Right ventricle myocardium superior (tissue), 1 donor: ENCODE measurements at regions not wholly inside any gene's neighbourhood (a gene's known extent, or its start where the extent isn't known, plus 50 kb on each side); places are given as distances from the start of the nearest gene placed in this dataset.
A peak's percentile ranks its signal among the peaks of the same experiment; 100 is the strongest.

Source experiments
- ATAC-seq: fragments of 200-7000 bp; cut with Tn5 transposase; one replicate; pipeline ENCODE4 v1.9.1; 2020; ENCODE audit warnings: mild to moderate bottlenecking; ENCODE audit not compliant: poor library complexity
- DNase-seq: peaks from one replicate; pipeline ENCODE4 v3.0.0-alpha.2; 2020
- intact Hi-C: fragments of 100-400 bp; cut with DNase I; formaldehyde crosslinking; loops from one replicate; pipeline ENCODE4 v1.11.2; 2022
- donor health status: DM: no; HTN: yes; CAD: no; lungs with severe emphysema.

DNA sequence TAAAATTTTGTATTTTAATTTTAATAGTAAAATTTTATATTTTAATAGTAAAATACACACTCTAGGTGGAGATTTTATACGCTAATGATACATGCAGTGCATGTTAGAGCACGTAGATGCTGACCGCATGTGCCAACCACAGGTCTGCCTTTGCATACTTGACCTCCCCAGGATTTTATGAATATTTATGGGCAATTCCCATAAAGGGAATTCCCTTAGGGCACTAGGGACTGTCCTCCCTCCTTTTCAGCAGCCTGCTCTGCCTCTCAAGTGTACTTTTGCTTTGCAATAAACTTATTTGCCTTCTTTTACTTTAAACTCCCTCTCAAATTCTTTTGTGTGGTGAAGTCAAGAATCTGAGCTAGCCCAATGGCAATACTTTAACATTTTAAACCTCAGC, 217.7 kb upstream of the CDH8 start:
- DNase-seq = no peak
- intact Hi-C loops = no loop called here
- no peak for ATAC-seq

DNA sequence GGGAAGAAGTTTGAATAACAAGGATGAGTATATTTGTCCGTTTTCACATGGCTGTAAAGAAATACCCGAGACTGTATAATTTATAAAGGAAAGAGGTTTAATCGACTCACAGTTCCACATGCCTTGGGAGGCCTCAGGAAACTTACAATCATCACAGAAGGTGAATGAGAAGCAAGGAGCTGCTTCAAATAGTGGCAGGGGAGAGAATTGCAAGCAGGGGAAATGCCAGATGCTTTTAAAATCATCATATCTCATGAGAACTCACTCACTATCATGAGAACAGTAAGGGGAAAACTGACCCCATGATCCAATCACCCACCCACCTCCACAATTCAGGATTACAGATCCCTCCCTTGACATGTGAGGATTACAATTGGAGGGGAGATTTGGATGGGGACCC, 212.8 kb upstream of the CDH8 start:
- ATAC-seq = no peak
- DNase-seq = no peak
- intact Hi-C loops = no loop called here

DNA sequence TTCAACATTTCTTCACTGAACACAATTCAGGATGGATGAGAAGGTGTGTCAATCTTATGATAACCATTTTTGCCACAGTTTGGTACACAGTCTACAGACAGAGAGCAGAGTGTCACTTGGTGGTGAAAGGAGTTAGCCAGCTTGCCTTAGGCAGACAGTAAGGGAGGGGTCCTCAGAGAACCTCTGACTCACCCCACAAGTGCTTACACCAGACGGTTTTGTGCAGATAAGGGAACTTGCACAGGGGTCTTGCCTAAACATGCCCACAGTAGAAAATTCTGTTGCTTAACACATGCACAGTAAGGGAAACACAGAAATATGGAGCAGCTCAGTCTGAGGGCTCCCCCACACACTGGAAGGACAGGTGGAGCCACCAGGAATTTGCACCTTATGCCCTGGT, 204.5 kb upstream of the CDH8 start:
- DNase-seq = no peak
- ATAC-seq = no peak
- intact Hi-C loops = no loop called here

GRCh38 chr16:62225675-62226074, 189.4 kb upstream of the CDH8 start:
- intact Hi-C loops = no loop called here
- peak; percentile 80 for ATAC-seq
- peak; percentile 77 for DNase-seq

- intact Hi-C loops = no loop called here
- ATAC-seq = no peak
- DNase-seq = no peak
Observed at GRCh38 chr16:62224646-62225209, 188.5 kb upstream of the CDH8 start.

GRCh38 chr16:62216837-62217236, 180.6 kb upstream of the CDH8 start:
- intact Hi-C loops = no loop called here
- DNase-seq (no peak), ATAC-seq (no peak)

DNA sequence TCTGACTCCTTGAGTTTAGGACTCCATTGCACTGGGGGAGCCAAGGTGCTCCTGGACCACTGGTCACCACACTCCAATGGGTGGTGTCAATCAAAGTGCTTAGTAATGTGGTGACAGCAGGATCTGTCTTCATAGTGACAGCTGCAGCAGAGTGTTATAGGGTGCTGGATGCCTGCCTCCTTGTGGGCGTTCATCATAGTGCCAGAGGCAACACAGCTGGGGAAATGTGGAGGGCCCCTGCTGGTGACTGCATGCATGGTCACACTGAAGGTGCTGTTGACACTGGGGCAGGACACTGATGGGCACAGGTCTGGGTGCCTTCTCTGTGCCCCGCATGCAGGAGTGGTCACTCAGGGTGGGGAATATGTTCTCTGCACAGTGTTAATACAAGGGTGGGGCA, 177.5 kb upstream of the CDH8 start:
- intact Hi-C loops = no loop called here
- DNase-seq (no peak), ATAC-seq (no peak)

DNA sequence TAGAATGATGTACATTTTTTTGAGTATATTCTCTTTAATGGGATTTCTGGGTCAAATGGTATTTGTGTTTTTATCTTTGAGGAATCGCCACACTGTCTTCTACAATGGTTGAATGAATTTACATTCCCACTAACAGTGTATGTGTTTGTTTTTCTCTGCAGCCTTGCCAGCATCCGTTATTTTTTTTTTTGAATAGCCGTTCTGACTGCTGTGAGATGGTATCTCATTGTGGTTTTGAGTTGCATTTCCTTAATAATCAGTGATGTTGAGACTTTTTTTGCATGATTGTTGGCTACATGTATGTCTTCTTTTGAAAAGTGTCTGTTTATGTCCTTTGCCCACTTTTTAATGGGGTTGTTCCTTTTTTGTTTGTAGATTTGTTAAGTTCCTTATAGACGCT, 172.7 kb upstream of the CDH8 start:
- ATAC-seq = no peak
- DNase-seq = no peak
- intact Hi-C loops = no loop called here

DNA sequence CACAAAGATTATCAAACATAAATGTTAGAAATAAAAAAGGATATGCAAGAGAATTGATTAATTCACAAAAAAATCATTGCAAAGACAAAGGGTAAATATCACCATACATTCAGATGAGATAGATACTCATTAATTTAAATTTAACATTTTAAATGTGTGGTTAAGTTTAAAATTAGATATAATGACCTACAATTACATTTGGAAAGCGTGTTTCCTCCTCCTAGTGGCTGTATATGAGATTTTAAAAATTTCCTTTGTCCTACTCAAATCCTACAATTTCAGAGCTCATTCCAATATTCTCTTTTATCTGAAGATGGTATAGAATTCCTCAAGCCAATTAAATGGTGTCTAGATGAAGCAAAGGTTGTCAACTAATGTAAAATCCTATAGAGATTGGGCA, 169.2 kb upstream of the CDH8 start:
- intact Hi-C loops = no loop called here
- DNase-seq (no peak), ATAC-seq (no peak)

DNA sequence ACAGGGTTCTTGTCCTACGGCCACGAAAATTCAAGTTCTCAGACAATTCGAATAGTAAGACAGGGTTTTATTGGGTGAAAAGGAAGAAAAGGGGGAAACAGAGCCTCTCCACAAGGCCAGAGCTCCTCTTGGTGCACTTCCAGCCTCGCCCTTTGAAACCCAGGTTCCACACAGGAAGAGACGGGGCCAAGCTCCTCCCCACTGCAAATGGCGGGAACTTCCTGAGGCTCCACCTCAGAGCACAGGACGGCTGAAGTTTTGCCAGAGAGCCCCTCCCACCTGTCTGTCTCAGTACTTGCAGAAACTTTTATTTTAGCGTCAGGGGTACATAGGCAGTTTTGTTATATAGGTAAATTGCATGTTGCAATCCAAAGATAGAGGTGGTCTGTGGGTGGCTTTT, 165.7 kb upstream of the CDH8 start:
- DNase-seq = no peak
- no peak for ATAC-seq
- intact Hi-C loops = no loop called here

- intact Hi-C loops = no loop called here
- DNase-seq (no peak), ATAC-seq (no peak)
Observed at GRCh38 chr16:62194828-62195227, 158.6 kb upstream of the CDH8 start.

DNA sequence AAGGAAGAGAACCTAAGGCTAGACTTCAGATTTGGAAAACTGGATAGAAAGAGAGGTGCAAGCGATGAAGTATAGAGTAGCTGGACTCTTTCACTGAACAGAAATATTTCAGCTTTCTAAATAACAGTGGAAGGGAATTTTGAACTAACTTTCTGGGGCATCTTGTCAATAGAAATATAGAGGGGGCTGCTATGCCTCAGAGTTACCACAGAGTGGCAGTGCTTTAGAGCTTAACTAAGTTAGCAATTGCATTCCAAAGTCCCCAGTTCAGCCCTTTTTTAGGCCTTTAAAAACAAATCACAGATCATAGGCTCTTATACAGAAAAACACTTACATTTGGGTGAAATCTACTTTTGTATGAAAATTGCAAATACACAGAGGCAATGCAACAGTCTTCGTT, 154.2 kb upstream of the CDH8 start:
- no peak for ATAC-seq
- DNase-seq = no peak
- intact Hi-C loops = no loop called here

GRCh38 chr16:62177351-62178203, 141.3 kb upstream of the CDH8 start:
- intact Hi-C loops = no loop called here

DNA sequence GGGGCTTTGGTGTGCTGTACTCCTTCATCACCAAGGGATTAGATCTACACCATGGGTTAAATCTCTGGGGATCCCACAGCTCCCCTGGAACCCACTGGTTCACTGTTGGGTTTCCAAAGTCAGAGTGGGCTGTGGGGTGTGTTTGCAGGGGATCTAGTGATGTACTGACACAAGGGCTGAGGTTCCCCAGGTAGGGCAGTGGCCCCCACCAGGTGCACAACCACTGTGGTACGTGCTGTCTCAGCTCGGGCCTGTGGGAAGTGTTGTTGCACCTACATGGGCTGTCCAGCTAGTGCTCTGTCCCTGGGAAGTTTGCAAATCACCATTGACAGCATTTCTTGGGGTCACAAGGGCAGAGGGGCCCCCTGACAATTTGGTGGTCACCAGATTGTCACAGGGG, 134.4 kb upstream of the CDH8 start:
- DNase-seq = no peak
- no peak for ATAC-seq
- intact Hi-C loops = no loop called here

More at GRCh38 chr16:62177351-62178203, 141.3 kb upstream of the CDH8 start:
- ATAC-seq (no peak), DNase-seq (no peak)

DNA sequence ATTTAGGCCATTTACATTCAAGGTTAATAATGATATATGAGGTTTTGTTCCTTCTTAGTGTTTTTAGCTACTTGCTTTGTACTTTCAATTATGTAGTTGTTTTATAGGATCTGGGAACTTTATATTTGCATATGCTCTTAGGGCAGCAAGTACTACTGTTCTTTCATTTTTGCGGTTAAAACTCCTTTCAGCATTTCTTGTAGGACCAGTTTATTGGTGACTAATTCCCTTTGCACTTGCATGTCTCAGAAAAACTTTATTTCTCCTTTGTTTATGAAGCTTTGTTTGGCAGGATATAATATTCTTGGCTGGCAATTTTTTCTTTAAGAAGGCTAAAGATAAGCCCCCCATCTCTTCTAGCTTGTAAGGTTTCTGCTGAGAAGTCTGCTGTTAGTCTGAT, 131.3 kb upstream of the CDH8 start:
- DNase-seq (no peak), ATAC-seq (no peak)
- intact Hi-C loops = no loop called here

DNA sequence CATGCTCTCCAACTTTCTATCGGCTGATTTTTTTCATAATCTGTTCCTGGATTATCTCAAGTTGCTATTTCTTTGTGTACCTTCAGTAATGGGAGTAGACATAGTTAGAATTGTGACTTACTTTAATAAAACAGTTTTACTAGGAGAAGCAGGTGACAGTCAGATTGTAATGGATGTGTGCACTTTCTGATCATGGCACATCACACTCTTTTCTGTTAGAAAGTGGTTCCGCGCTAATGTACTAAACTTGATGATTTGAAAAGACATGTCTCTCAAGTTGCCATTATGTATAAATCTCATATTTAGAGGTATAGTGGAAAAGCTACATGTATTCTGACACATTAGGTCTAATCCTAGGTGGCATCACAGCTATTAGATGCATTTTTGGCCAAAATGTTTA, 121.3 kb upstream of the CDH8 start:
- ATAC-seq (no peak), DNase-seq (no peak)
- intact Hi-C loops = no loop called here

DNA sequence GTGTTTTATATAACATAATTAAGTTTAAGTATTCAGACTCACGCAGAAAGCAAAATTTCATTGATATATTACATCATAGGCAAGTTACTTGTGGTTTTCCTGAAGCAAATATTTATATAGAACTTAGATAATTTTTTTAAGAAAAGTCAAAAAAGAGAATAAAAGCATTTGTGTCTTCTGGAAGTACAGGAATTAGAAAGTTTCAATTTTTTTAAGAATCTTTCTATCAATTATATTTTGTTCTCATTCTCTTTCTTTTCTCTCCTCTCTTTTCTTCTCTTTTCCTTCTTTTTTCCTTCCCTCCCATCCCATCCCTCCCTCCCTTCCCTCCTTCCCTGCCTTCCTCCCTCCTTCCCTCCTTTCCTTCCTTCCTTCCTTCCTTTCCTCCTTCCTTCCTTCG, 120.7 kb upstream of the CDH8 start:
- DNase-seq = no peak
- intact Hi-C loops = no loop called here
- ATAC-seq = no peak

GRCh38 chr16:62149631-62150030, 113.4 kb upstream of the CDH8 start:
- DNase-seq (no peak), ATAC-seq (no peak)
- intact Hi-C loops = no loop called here

DNA sequence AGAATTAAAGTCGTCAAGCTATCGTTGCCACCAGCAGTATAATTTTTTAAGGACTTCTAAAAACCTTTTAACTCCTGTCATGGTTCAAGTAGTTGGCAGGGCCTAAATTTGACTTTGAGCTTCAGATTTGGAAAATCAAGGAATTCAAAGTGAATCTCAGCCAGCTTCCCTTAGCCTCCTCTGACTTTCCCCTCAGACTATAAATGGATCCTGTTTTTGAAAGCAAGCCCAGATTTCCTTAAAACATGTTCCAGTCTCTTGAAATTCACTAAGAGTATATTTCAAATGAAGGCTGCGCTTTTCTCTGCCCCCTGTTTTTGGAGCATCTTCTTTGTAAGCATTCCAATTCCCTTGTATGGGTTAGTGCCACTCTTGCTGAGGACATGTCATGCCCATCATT, 101.8 kb upstream of the CDH8 start:
- ATAC-seq (no peak), DNase-seq (no peak)
- intact Hi-C loops = no loop called here

GRCh38 chr16:62135911-62136310, 99.7 kb upstream of the CDH8 start:
- intact Hi-C loops = no loop called here
- ATAC-seq = no peak
- DNase-seq = no peak

GRCh38 chr16:62135446-62135845, 99.2 kb upstream of the CDH8 start:
- ATAC-seq (no peak), DNase-seq (no peak)
- intact Hi-C loops = no loop called here
